Fibroblast of skin of right biceps (primary cell): ENCODE measurements at regions not wholly inside any gene's neighbourhood (a gene's known extent, or its start where the extent isn't known, plus 50 kb on each side); places are given as distances from the start of the nearest gene placed in this dataset.
A peak's percentile ranks its signal among the peaks of the same experiment; 100 is the strongest.

Source experiments
- DNase-seq: peaks from one replicate; pipeline ENCODE4 v3.0.0-alpha.2; 2013

GRCh38 chr4:10201381-10202223 lies 85.0 kb upstream of the WDR1 start:
- no peak for DNase-seq

GRCh38 chr4:10200869-10201268 lies 84.3 kb upstream of the WDR1 start:
- DNase-seq, result no peak

- no peak for DNase-seq
Measured at GRCh38 chr4:10198365-10198764, 81.8 kb upstream of the WDR1 start.

- DNase-seq, result no peak
Measured at GRCh38 chr4:10197952-10198351, 81.4 kb upstream of the WDR1 start.

- no peak for DNase-seq
Measured at GRCh38 chr4:10196191-10196590, 79.6 kb upstream of the WDR1 start.

GRCh38 chr4:10192331-10192730 lies 75.7 kb upstream of the WDR1 start:
- no peak for DNase-seq

- DNase-seq, result no peak
Measured at GRCh38 chr4:10188400-10189004, 71.9 kb upstream of the WDR1 start.

- peak; percentile 31 for DNase-seq
Measured at GRCh38 chr4:10186228-10187214, 69.9 kb upstream of the WDR1 start.

GRCh38 chr4:10185518-10186227 lies 69.1 kb upstream of the WDR1 start:
- no peak for DNase-seq

GRCh38 chr4:10184501-10184938 lies 67.9 kb upstream of the WDR1 start:
- DNase-seq, result no peak

- DNase-seq, result peak; percentile 73
Measured at GRCh38 chr4:10184041-10184440, 67.4 kb upstream of the WDR1 start.

GRCh38 chr4:10183462-10183861 lies 66.9 kb upstream of the WDR1 start:
- DNase-seq, result peak; percentile 14

- no peak for DNase-seq
Measured at GRCh38 chr4:10182446-10183424, 66.1 kb upstream of the WDR1 start.

- DNase-seq, result no peak
Measured at GRCh38 chr4:10181745-10182445, 65.3 kb upstream of the WDR1 start.

GRCh38 chr4:10180927-10181744 lies 64.5 kb upstream of the WDR1 start:
- DNase-seq, result peak; percentile 84

- no peak for DNase-seq
Measured at GRCh38 chr4:10180603-10180926, 64.0 kb upstream of the WDR1 start.

- DNase-seq, result peak; percentile 69
Measured at GRCh38 chr4:10179957-10180602, 63.5 kb upstream of the WDR1 start.

- no peak for DNase-seq
Measured at GRCh38 chr4:10178763-10179162, 62.2 kb upstream of the WDR1 start.

GRCh38 chr4:10175626-10176025 lies 59.0 kb upstream of the WDR1 start:
- peak; percentile 14 for DNase-seq
